Stimulated activated CD4-positive, alpha-beta T cell treated with anti-CD3 and anti-CD28 coated beads, Interleukin-1b, Interleukin-23, amount 100 ng/mL, for 24 hours (primary cell): ENCODE measurements at regions not wholly inside any gene's neighbourhood (a gene's known extent, or its start where the extent isn't known, plus 50 kb on each side); places are given as distances from the start of the nearest gene placed in this dataset.

ENCODE experiments used
- DNase-seq, 4 experiments: peaks; one replicate each; pipeline ENCODE4 v3.0.0-alpha.2; 2020; ENCODE audit warnings: low read depth in 4 of 4, low spot score in 1 of 4

DNA sequence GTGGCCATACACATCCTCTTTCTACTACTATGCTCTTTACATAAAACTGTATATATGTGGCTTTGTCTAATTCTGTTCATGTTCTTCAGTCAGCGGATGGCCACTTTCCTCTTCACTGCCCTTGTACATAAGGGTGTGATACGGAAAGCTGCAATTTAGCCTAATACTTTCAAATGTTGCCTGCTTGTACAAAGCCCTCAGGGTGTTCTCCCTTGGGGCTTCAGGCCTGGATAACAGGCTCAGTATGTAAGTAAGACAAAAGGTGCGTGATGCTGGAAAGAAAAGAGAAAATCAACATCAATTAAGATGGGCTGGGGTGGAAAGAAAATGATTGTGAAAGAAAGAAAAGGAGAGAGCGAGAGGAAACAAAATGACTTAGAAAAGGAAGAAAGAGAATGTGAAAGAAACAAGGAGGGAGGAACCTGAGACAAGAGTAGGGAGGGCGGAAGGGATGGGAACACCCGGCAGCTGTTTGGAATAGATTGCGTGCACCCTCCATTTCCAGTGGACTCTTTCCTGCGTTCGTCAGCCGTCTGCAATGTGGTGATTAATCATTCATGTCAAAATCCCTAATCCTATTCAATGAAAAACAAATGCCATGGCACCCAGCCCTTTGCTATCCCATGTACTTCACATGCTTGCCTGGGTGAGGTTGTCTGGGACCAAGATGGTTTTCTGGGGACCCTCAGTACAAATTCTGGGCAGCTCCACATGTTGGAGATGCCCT is 553.6 kb downstream of the NUF2 start:
- no peak for DNase-seq

DNA sequence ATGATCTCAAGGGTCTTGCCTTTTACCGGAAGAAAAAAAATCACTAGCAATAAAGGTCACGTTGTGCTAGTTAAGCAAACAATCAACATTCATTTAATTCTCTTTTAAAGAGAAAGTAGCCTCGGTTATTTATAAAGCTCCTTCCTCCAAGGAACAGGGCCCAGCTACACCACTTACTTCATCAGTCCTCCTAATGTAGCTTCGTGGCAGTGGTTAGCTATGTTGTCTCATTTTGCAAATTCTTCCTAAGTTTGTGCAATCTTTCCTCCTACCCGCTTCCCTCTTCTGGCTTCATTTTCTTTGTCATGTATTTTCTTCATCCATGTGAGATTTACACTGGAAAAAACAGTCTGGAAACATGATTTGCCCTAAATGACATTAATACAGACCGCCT is 554.2 kb downstream of the NUF2 start:
- no peak for DNase-seq

DNA sequence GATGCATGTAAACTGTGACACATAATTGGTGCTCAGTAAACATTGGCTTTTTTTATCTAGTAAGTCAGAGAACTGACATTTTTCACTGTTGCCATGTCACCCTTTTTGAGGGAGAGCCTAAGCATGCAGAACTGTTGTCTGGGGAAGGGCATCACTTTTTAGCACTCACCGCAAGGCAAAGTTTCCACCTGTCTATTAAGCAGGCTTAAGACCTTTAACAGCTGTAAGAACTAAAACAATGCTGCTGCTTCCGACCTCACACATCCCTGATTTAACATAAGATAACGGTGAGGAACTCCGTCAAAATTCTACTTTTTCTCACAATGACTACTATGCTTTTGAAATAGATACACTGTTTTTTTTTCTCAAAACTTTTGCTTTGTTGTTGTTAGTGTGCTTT is 554.8 kb downstream of the NUF2 start:
- no peak for DNase-seq

- no peak for DNase-seq
Observed at GRCh38 chr1:163877016-163877415, 555.3 kb downstream of the NUF2 start.

DNA sequence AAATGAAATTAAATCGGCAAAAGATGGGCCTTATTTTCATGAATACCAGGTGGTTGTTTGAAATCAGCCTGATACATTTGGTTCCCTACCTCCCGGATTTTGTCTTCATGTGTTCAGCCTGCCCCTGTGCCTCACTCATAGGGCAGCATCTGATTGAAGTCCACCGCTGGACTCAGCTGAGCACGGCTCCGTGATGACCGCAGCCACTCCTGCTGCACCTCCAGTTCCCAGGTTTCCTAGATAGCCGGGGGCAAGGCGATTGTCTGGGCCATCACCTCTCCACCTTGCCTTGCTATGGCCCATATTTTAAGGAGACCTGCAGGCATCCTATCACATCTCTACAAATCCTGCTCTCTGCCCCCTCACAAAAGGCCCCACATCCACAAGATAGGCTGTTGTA is 563.8 kb downstream of the NUF2 start:
- no peak for DNase-seq

DNA sequence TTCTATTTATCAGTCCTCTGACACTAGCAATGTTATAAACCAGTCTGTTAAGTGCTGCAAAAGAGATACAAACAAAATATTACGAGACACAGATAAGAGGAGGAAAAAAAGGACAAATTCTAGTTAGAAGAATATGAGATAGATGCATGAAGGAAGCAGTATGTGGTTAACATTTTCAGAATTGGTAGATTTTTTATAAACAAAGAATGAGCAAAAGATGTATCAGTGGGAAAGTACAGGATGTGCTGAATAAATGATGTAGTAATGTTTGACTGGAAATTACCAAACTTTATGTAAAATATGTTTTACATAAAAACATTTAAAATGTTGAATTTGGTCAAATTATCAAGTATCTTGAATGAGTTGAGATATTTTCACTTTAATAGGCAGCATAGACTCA is 574.2 kb downstream of the NUF2 start:
- DNase-seq, result no peak

GRCh38 chr1:163897412-163898155 is 575.8 kb downstream of the NUF2 start:
- no peak for DNase-seq

- DNase-seq, result no peak
Observed at GRCh38 chr1:163906283-163906682, 584.5 kb downstream of the NUF2 start.

DNA sequence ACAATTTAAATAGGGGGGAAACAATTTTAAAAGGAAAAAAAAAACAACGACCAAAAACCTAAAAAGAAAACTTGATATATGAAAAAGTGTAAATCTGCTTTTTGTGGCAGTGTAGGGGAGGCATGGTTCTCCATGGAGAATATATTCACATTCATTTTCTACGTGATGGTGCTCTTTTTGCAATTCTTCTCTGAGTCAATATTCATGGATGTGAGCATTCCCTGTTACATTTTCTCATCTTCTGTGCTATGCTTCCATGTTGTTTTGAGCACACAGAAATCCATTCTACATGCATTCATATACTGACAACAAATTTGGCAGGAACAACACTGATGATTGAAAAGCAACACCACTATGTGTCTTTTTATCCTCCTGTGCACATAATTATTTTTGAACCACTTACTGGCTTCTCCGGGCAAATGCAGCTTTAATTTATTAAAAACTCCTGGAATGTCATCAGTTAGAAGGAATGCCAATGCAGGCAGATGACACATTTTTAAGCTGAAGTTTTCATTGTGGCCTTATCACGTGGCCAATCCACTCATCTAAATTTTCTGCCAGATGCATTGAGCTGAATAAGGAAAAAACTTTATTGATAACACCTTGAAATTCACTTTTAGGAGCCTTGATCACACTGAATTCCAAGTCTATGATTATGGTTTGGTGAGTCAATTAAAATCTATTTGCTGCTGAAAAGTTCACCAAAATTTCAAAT is 590.6 kb downstream of the NUF2 start:
- DNase-seq, result no peak

DNA sequence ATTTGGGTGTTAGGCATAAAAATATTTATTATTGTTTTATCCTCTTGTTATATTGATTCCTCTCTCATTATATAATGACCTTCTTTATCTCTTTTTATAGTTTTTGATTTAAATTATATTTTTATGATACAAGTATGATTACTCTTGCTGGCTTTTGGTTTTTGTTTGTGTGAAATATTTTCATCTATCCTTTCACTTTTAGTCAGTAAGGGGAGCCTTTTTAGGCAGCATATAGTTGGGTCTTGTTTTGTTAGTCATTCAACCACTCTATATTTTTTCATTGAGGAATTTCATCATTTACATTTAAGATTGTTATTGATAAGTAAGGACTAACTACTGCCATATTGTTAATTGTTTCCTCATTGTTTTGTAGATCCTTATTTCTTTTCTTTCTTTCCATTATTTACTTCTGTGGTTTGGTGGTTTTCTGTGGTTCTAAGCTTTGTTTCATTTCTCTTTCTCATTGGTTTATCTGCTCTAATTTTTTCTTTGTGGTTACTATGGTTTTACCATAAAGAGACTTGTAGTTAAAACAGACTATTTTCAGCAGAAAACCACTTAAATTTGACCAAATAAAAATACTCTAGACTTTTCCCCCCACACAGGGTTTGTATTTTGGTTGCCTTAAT is 593.1 kb downstream of the NUF2 start:
- no peak for DNase-seq

GRCh38 chr1:163922743-163923201 is 601.0 kb downstream of the NUF2 start:
- no peak for DNase-seq

DNA sequence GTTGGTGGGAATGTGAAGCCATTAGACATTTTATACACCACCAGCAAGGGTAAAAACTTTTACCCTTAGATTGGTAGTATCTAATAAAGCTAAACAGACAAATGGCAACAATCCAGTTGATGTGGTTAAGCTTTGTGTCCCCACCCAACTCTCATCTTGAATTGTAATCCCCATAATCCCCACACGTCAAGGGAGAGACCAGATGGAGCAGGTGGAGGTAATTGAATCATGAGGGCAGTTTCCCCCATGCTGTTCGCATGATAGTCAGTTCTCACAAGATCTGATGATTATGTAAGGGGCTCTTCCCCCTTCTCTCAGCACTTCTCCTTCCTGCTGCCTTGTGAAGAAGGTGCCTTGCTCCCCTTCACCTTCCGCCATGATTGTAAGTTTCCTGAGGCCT is 602.3 kb downstream of the NUF2 start:
- no peak for DNase-seq

DNA sequence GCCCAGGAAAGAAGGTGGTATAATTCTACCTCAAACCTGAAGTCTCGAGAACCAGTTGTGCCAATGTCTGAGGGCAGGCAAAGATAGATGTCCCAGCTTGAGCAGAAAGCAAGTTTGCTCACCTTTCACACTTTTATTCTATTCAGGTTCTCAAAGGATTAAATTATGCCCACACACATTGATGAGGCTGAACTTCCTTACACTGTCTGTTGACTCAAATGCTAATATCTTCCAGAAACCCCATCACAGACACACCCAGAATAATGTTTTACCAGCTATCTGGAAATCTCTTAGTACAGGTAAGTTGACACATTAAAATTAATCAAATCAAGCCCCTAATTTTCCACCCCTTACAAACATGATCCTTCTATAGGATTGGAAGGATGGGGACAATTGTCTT is 605.7 kb downstream of the NUF2 start:
- no peak for DNase-seq

- DNase-seq, result no peak
Observed at GRCh38 chr1:163928069-163928468, 606.3 kb downstream of the NUF2 start.

DNA sequence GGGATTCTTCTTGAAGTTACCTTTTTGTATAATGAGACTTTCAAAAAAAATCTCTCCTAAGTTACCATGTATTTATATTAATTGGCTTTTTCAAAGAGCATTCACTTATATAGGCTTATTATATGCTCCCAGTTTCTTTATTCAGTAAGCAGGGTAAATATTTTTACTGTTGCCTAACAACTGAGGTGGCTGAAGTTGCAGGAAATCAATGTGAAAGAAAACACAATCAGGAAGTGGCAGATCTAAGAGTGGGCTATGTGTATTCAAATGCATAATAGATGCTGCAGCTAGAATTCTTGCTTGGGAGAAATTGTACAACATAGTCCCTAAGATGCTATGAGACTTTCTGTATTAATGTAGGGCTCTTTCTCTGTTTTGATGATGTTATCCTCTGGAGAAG is 606.9 kb downstream of the NUF2 start:
- no peak for DNase-seq

DNA sequence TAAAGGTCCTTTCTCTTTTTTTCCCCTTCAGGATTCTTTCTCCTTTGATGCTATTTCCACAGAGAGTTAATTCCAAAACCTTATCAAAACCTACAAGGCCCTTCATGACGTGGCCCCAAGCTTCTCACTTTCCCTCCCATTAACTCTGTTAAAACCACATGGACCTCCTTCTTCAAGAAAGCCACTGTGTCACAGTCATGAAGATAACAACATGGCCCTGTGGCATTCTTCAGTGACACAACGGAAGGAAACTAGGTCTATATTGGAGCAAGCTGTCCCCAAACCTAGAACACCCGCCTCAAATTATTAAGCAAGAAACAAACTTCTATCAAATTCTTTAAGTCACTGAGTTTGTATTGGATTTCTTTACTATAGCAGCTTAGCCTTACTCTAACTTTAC is 611.1 kb downstream of the NUF2 start:
- no peak for DNase-seq

GRCh38 chr1:163933437-163933836 is 611.7 kb downstream of the NUF2 start:
- no peak for DNase-seq

- no peak for DNase-seq
Observed at GRCh38 chr1:163935738-163936374, 614.1 kb downstream of the NUF2 start.

- DNase-seq, result no peak
Observed at GRCh38 chr1:163959622-163960021, 599.4 kb upstream of the PBX1 start.

GRCh38 chr1:163970151-163970550 is 588.8 kb upstream of the PBX1 start:
- no peak for DNase-seq

DNA sequence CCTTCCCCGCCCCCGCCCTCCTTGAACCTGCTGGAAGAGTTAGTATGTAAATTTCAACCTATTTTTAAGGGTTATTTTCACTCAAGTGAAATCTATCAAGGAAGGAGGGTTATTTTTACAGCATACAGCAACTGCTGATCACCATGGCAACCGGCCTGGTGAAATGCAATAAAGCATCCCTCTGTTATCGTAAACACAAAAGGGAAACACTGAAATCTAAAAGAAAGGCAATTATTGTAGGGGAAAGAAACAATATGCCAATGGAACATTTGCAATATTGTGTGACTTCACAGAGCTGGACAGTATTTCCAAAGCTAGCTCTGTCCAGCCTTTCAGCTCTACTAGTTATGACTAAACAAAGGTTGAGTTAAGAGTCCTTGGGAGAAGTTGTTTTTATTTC is 588.3 kb upstream of the PBX1 start:
- DNase-seq, result no peak
